ENCODE measurements at regions not wholly inside any gene's neighbourhood (a gene's known extent, or its start where the extent isn't known, plus 50 kb on each side); places are given as distances from the start of the nearest gene placed in this dataset.

GRCh38 chr5:105924366-105924765 lies 1746.4 kb downstream of the EFNA5 start:
- POLR2A ChIA-PET = interaction anchor here (0.6 to 0.9 kb wide), 2 partner anchors 36 to 41 kb away, joined by 3 read pairs; no protein-coding TSS in a partner anchor
- no peaks in the 10 kb centered on the region for H3K27me3 Mint-ChIP-seq (ENCODE audit: insufficient read depth, unreplicated experiment)
- no peaks in the 10 kb centered on the region for H3K4me1 Mint-ChIP-seq (ENCODE audit: insufficient read depth, unreplicated experiment)
- TF ChIP-seq, protein P1, sequence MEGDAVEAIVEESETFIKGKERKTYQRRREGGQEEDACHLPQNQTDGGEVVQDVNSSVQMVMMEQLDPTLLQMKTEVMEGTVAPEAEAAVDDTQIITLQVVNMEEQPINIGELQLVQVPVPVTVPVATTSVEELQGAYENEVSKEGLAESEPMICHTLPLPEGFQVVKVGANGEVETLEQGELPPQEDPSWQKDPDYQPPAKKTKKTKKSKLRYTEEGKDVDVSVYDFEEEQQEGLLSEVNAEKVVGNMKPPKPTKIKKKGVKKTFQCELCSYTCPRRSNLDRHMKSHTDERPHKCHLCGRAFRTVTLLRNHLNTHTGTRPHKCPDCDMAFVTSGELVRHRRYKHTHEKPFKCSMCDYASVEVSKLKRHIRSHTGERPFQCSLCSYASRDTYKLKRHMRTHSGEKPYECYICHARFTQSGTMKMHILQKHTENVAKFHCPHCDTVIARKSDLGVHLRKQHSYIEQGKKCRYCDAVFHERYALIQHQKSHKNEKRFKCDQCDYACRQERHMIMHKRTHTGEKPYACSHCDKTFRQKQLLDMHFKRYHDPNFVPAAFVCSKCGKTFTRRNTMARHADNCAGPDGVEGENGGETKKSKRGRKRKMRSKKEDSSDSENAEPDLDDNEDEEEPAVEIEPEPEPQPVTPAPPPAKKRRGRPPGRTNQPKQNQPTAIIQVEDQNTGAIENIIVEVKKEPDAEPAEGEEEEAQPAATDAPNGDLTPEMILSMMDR (IDR thresholded peaks at IDR 0.05; ENCODE audit: unreplicated experiment) = no peak
- BruUV-seq (replicated peaks) = no TSS peak
- CTCF ChIA-PET = no interaction called here
- no peak overlapping the region for H3K4me3 Mint-ChIP-seq (ENCODE audit: unreplicated experiment)
- no peaks in the 10 kb centered on the region for H3K36me3 Mint-ChIP-seq (ENCODE audit: insufficient read depth, unreplicated experiment)
- H3K9me3 Mint-ChIP-seq (ENCODE audit: unreplicated experiment) = peaks cover 7% of the 10 kb centered on the region
- no peak overlapping the region for H3K27ac Mint-ChIP-seq (ENCODE audit: low read depth, unreplicated experiment)
- peak; percentile 8 for DNase-seq (ENCODE audit: unreplicated experiment)
- intact Hi-C loops (cut with micrococcal nuclease) = no loop called here

DNA sequence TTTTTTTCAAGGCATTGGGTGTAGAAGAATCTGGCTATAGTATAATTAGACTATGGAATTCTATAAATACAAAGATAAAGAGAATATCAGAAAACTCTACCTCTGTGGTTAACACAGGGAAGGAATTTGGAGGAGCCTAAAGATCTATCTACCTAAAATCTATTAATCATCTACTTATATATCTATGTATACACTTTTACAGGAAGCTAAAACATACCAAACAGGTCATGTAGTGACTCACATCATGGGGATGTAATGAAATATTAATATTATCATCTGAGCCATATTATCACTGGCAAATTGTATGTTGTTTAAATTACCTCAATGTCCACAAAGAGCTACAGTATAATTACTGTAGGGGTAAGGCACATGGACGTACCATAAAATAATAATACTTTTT lies 1748.2 kb downstream of the EFNA5 start:
- Mint-ChIP-seq H3K36me3 (ENCODE audit: insufficient read depth, unreplicated experiment) (no peaks in the 10 kb centered on the region), H3K4me1 (ENCODE audit: insufficient read depth, unreplicated experiment) (no peaks in the 10 kb centered on the region), H3K27me3 (ENCODE audit: insufficient read depth, unreplicated experiment) (no peaks in the 10 kb centered on the region), H3K4me3 (ENCODE audit: unreplicated experiment) (no peak overlapping the region), H3K9me3 (ENCODE audit: unreplicated experiment) (no peaks in the 10 kb centered on the region), H3K27ac (ENCODE audit: low read depth, unreplicated experiment) (no peak overlapping the region)
- BruUV-seq (replicated peaks) = no TSS peak
- intact Hi-C loops (cut with micrococcal nuclease) = no loop called here
- ChIA-PET POLR2A (no interaction called here), CTCF (no interaction called here)
- TF ChIP-seq, protein P1 (IDR thresholded peaks at IDR 0.05; ENCODE audit: unreplicated experiment) = no peak
- DNase-seq (ENCODE audit: unreplicated experiment) = no peak

- Mint-ChIP-seq H3K4me3 (ENCODE audit: unreplicated experiment) (no peak overlapping the region), H3K27me3 (ENCODE audit: insufficient read depth, unreplicated experiment) (no peaks in the 10 kb centered on the region), H3K36me3 (ENCODE audit: insufficient read depth, unreplicated experiment) (no peaks in the 10 kb centered on the region), H3K4me1 (ENCODE audit: insufficient read depth, unreplicated experiment) (no peaks in the 10 kb centered on the region), H3K27ac (ENCODE audit: low read depth, unreplicated experiment) (no peak overlapping the region), H3K9me3 (ENCODE audit: unreplicated experiment) (no peaks in the 10 kb centered on the region)
- TF ChIP-seq, protein P1 (IDR thresholded peaks at IDR 0.05; ENCODE audit: unreplicated experiment) = no peak
- CTCF ChIA-PET = no interaction called here
- POLR2A ChIA-PET = interaction anchor here (0.6 kb wide), 1 partner anchor 21 kb away, joined by 3 read pairs; no protein-coding TSS in a partner anchor
- BruUV-seq (replicated peaks) = no TSS peak
- intact Hi-C loops (cut with micrococcal nuclease) = no loop called here
- no peak for DNase-seq (ENCODE audit: unreplicated experiment)
These were observed 1748.7 kb downstream of the EFNA5 start for GRCh38 chr5:105922080-105922479.

DNA sequence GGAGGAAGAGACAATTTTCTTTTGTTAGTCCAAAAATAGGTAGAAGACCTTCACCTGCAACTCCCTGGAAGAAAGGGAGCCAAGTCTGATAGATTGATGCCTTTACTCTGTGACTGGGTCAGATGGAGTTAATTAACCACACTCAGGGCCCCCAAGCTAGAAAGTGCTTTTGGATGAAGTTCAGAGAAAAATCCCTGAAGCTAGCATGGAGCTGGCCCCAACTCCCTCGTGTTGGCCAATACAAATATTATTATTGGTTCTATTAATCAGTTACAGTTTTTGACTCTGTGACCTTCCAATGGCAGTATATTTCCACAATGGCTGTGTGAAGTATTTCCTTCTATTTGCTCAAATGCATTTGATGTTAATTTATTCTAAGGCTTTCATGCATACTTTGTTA lies 1753.5 kb downstream of the EFNA5 start:
- BruUV-seq (replicated peaks) = no TSS peak
- H3K27me3 Mint-ChIP-seq (ENCODE audit: insufficient read depth, unreplicated experiment) = no peaks in the 10 kb centered on the region
- CTCF ChIA-PET = no interaction called here
- H3K27ac Mint-ChIP-seq (ENCODE audit: low read depth, unreplicated experiment) = no peak overlapping the region
- TF ChIP-seq, protein P1 (IDR thresholded peaks at IDR 0.05; ENCODE audit: unreplicated experiment) = no peak
- H3K4me1 Mint-ChIP-seq (ENCODE audit: insufficient read depth, unreplicated experiment) = no peaks in the 10 kb centered on the region
- POLR2A ChIA-PET = no interaction called here
- intact Hi-C loops (cut with micrococcal nuclease) = no loop called here
- no peak overlapping the region for H3K4me3 Mint-ChIP-seq (ENCODE audit: unreplicated experiment)
- H3K36me3 Mint-ChIP-seq (ENCODE audit: insufficient read depth, unreplicated experiment) = no peaks in the 10 kb centered on the region
- DNase-seq (ENCODE audit: unreplicated experiment) = no peak
- no peaks in the 10 kb centered on the region for H3K9me3 Mint-ChIP-seq (ENCODE audit: unreplicated experiment)

Data from MCF 10A (cell line).